Osteoblast (primary cell): ENCODE measurements at regions not wholly inside any gene's neighbourhood (a gene's known extent, or its start where the extent isn't known, plus 50 kb on each side); places are given as distances from the start of the nearest gene placed in this dataset.
A peak's percentile ranks its signal among the peaks of the same experiment; 100 is the strongest.

Source experiments
- DNase-seq: peaks from one replicate; pipeline ENCODE4 v3.0.0; 2011; ENCODE audit warnings: low spot score, mixed read lengths; ENCODE audit not compliant: insufficient read length; ENCODE audit errors: missing footprints
- H2AFZ ChIP-seq: 2 replicates; pipeline ENCODE4 v1.6.0; 2011; ENCODE audit warnings: mild to moderate bottlenecking, low read length
- H3K27ac ChIP-seq: 2 replicates; pipeline ENCODE4 v1.5.1; 2011; ENCODE audit warnings: mild to moderate bottlenecking, low read depth, low read length, moderate library complexity
- H3K27me3 ChIP-seq: 2 replicates; pipeline ENCODE4 v1.6.0; 2012; ENCODE audit warnings: mild to moderate bottlenecking, control low read depth, inconsistent platforms, low read length, moderate library complexity; ENCODE audit not compliant: insufficient read depth
- H3K36me3 ChIP-seq: 2 replicates; pipeline ENCODE4 v1.5.1; 2011; ENCODE audit warnings: mild to moderate bottlenecking, low read length, control low read depth, moderate library complexity; ENCODE audit not compliant: insufficient read depth
- H3K4me1 ChIP-seq: 2 replicates; pipeline ENCODE4 v1.5.1; 2011; ENCODE audit warnings: mild to moderate bottlenecking, low read length, control low read depth, moderate library complexity; ENCODE audit not compliant: insufficient read depth
- H3K4me2 ChIP-seq: 2 replicates; pipeline ENCODE4 v1.6.0; 2011; ENCODE audit warnings: mild to moderate bottlenecking, low read length; ENCODE audit not compliant: insufficient read depth
- H3K4me3 ChIP-seq: fragments of 200-600 bp; sonication (generic); 3 replicates; pipeline ENCODE4 v1.5.1; 2012; ENCODE audit warnings: mild to moderate bottlenecking, low read length, inconsistent platforms; ENCODE audit not compliant: insufficient read depth
- H3K79me2 ChIP-seq: 2 replicates; pipeline ENCODE4 v1.6.0; 2012; ENCODE audit warnings: mild to moderate bottlenecking, low read length, control low read depth, inconsistent platforms; ENCODE audit not compliant: insufficient read depth
- H3K9me3 ChIP-seq: 2 replicates; pipeline ENCODE4 v1.5.1; 2011; ENCODE audit warnings: low read depth, low read length, control low read depth
- H4K20me1 ChIP-seq: 2 replicates; pipeline ENCODE4 v1.6.0; 2012; ENCODE audit warnings: mild to moderate bottlenecking, low read length, control low read depth; ENCODE audit not compliant: insufficient read depth
- CTCF ChIP-seq: IDR thresholded peaks from 2 replicates; pipeline ENCODE4 v1.5.1; 2011; ENCODE audit warnings: mild to moderate bottlenecking, low read depth, low read length, moderate library complexity; ENCODE audit errors: extremely low read depth

GRCh38 chr1:29912425-29912824 is 676.1 kb downstream of the PTPRU start:
- no peak overlapping the region for H3K27ac ChIP-seq
- no peak overlapping the region for H2AFZ ChIP-seq
- H3K4me1 ChIP-seq: no peaks in the 10 kb centered on the region
- peaks cover 6% of the 10 kb centered on the region for H3K27me3 ChIP-seq
- H3K36me3 ChIP-seq: no peaks in the 10 kb centered on the region
- peak; percentile 48 for TF ChIP-seq CTCF
- no peaks in the 10 kb centered on the region for H3K79me2 ChIP-seq
- no peak overlapping the region for H3K4me3 ChIP-seq
- H3K9me3 ChIP-seq: no peaks in the 10 kb centered on the region
- H3K4me2 ChIP-seq: no peak overlapping the region
- no peak for DNase-seq
- no peaks in the 10 kb centered on the region for H4K20me1 ChIP-seq

GRCh38 chr1:29909962-29910361 is 673.6 kb downstream of the PTPRU start:
- no peaks in the 10 kb centered on the region for H3K36me3 ChIP-seq
- no peaks in the 10 kb centered on the region for H3K4me1 ChIP-seq
- H3K9me3 ChIP-seq: no peaks in the 10 kb centered on the region
- no peak for TF ChIP-seq CTCF
- no peak overlapping the region for H3K4me3 ChIP-seq
- H3K27me3 ChIP-seq: peaks cover 2% of the 10 kb centered on the region
- no peaks in the 10 kb centered on the region for H4K20me1 ChIP-seq
- no peak for DNase-seq
- H3K4me2 ChIP-seq: no peak overlapping the region
- H3K79me2 ChIP-seq: no peaks in the 10 kb centered on the region
- no peak overlapping the region for H3K27ac ChIP-seq
- H2AFZ ChIP-seq: no peak overlapping the region

- H3K27ac ChIP-seq: no peak overlapping the region
- no peak for TF ChIP-seq CTCF
- no peaks in the 10 kb centered on the region for H3K4me1 ChIP-seq
- H3K4me2 ChIP-seq: no peak overlapping the region
- no peaks in the 10 kb centered on the region for H3K79me2 ChIP-seq
- H4K20me1 ChIP-seq: no peaks in the 10 kb centered on the region
- no peaks in the 10 kb centered on the region for H3K27me3 ChIP-seq
- no peaks in the 10 kb centered on the region for H3K36me3 ChIP-seq
- DNase-seq: no peak
- no peak overlapping the region for H2AFZ ChIP-seq
- no peak overlapping the region for H3K4me3 ChIP-seq
- no peaks in the 10 kb centered on the region for H3K9me3 ChIP-seq
Measured at GRCh38 chr1:29907596-29907995, 671.3 kb downstream of the PTPRU start.

- TF ChIP-seq CTCF: no peak
- Histone ChIP-seq H3K27me3 (no peaks in the 10 kb centered on the region), H3K27ac (no peak overlapping the region), H3K4me2 (no peak overlapping the region), H4K20me1 (no peaks in the 10 kb centered on the region), H3K9me3 (no peaks in the 10 kb centered on the region), H2AFZ (no peak overlapping the region), H3K36me3 (no peaks in the 10 kb centered on the region), H3K79me2 (no peaks in the 10 kb centered on the region), H3K4me3 (no peak overlapping the region), H3K4me1 (no peaks in the 10 kb centered on the region)
- DNase-seq: no peak
Measured at GRCh38 chr1:29906927-29907326, 670.6 kb downstream of the PTPRU start.
